HCT116 (cell line): ENCODE measurements at regions not wholly inside any gene's neighbourhood (a gene's known extent, or its start where the extent isn't known, plus 50 kb on each side); places are given as distances from the start of the nearest gene placed in this dataset.

ENCODE experiments used
- ATF3 ChIP-seq: IDR thresholded peaks from 2 replicates; pipeline ENCODE4 v1.6.1; 2012
- CTCF ChIP-seq, 3 experiments: fragments of 200-600 bp in 1 of 3; sonication (generic) in 1 of 3; IDR thresholded peaks in 2 of 3; conservative IDR thresholded peaks in 1 of 3; 2 replicates each; pipeline ENCODE4 v1.5.1; 2012 to 2017; ENCODE audit warnings: low read depth in 2 of 3, low read length in 2 of 3, antibody characterized with exemption in 1 of 3, borderline replicate concordance in 1 of 3, control low read depth in 1 of 3, mild to moderate bottlenecking in 1 of 3, mixed read lengths in 1 of 3, mixed run types in 1 of 3, moderate library complexity in 1 of 3; ENCODE audit not compliant: insufficient read depth in 1 of 3
- EZH2 ChIP-seq: fragments of 200-600 bp; sonication (generic); IDR thresholded peaks from 2 replicates; pipeline ENCODE4 v1.6.1; 2017; ENCODE audit warnings: antibody characterized with exemption, mixed run types
- POLR2A ChIP-seq: IDR thresholded peaks from 2 replicates; pipeline ENCODE4 v1.7.0; 2011; ENCODE audit warnings: borderline replicate concordance; ENCODE audit not compliant: insufficient read depth, insufficient read length; ENCODE audit errors: extremely low read depth
- POLR2AphosphoS5 ChIP-seq: IDR thresholded peaks from 2 replicates; pipeline ENCODE4 v1.6.1; 2011; ENCODE audit warnings: mild to moderate bottlenecking, low read depth, low read length, moderate library complexity

DNA sequence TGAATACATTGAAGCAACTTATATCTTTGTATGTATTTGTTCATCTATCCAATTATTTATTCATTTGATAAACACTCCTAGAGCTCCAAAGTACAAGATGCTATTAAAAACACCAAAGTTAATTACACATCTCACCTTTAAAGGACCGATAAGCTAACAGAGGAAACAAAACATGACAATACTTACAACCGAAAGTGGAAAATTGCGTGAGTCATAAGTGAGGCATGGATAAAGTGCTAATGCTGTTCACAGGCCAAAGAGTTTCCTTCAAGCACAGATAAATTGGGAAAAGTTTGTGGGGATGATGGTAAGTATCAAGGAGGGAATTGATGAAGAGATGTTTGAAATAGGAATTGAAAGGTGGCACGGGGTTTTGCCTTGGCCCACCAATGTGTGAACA lies 172.8 kb upstream of the KITLG start:
- TF ChIP-seq POLR2A, result no peak
- no peak for TF ChIP-seq EZH2
- TF ChIP-seq CTCF (IDR thresholded peaks at IDR 0.05 in 2 of 3, conservative IDR thresholded peaks at IDR 0.05 in 1 of 3; ENCODE audit: borderline replicate concordance in 1 of 3, insufficient read depth in 1 of 3, low read depth in 2 of 3, low read length in 2 of 3), result no peak
- TF ChIP-seq POLR2AphosphoS5, result no peak
- no peak for TF ChIP-seq ATF3
